PC-9 (cell line): ENCODE measurements at regions not wholly inside any gene's neighbourhood (a gene's known extent, or its start where the extent isn't known, plus 50 kb on each side); places are given as distances from the start of the nearest gene placed in this dataset.

Source experiments
- CTCF ChIP-seq: fragments of 200-600 bp; sonication (generic); conservative IDR thresholded peaks from 2 replicates; pipeline ENCODE4 v1.6.1; 2017; ENCODE audit warnings: mixed run types, antibody characterized with exemption, mild to moderate bottlenecking, moderate library complexity
- EZH2 ChIP-seq: fragments of 200-600 bp; sonication (generic); IDR thresholded peaks from 2 replicates; pipeline ENCODE4 v1.8.0; 2017; ENCODE audit warnings: antibody characterized with exemption, low read depth

DNA sequence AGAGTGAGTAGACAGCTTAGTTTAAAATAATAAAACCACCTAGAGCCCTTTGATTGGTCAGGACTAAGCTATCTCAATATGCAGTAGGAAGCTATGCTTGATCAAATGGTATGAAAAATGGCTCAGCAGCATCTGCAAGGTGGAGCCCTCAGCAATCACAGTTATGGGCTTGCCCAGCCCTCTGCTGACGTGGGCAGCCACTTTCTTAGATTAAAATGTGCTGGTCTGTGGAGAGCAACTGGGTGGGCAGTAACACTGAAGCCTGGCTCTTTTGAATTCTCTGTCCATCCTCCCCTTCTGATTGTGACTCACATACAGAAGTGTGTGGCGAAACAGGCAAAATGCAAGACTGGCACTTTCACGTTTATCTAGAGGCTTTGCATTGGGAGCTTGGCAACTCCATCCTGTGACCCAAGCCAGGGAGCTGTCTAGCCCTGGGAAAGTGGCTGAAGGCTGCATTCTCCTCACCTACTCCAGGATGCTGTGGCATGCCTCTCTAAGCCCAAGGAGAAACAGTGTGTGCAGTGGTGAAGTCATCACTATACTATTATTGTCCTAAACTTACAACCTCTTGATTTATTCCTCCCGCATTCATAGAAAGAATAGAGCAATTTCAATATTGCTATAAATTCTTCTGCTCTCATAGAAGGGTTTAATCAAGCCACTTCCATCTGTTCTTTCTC lies 61.1 kb downstream of the MED10 start:
- no peak for TF ChIP-seq CTCF
- no peak for TF ChIP-seq EZH2
